Adrenal gland (tissue), 9 donors: ENCODE measurements at regions not wholly inside any gene's neighbourhood (a gene's known extent, or its start where the extent isn't known, plus 50 kb on each side); places are given as distances from the start of the nearest gene placed in this dataset.

Experiments
- DNase-seq, 7 donors: peaks; one replicate each; pipeline ENCODE4 v3.0.0-alpha.2; 2019 to 2020
- H3K27ac ChIP-seq, 5 donors: fragments of 200-600 bp; sonication (generic) in 4 of 5; 1 replicate in 3 of 5; 2 replicates in 2 of 5; pipeline versions ENCODE4 v1.5.1 to v1.8.0; 2016 to 2020; ENCODE audit warnings: mild to moderate bottlenecking in 1 of 5
- H3K27me3 ChIP-seq: fragments of 200-600 bp; 2 replicates; pipeline ENCODE4 v1.8.0; 2021
- H3K36me3 ChIP-seq, 2 donors: fragments of 200-600 bp; replicated peaks in 1 of 2; 1 replicate in 1 of 2; 2 replicates in 1 of 2; pipeline versions ENCODE4 v1.5.1 to v1.8.0; 2018 to 2022
- H3K4me1 ChIP-seq, 2 donors: fragments of 200-600 bp; replicated peaks in 1 of 2; 1 replicate in 1 of 2; 2 replicates in 1 of 2; pipeline versions ENCODE4 v1.5.1 to v1.8.0; 2018 to 2021
- H3K4me3 ChIP-seq, 4 donors: fragments of 200-600 bp; sonication (generic) in 3 of 4; one replicate each; pipeline ENCODE4 v1.5.1; 2016 to 2018
- H3K9me3 ChIP-seq, 3 donors: fragments of 200-600 bp; sonication (generic) in 1 of 3; replicated peaks in 1 of 3; 1 replicate in 2 of 3; 2 replicates in 1 of 3; pipeline versions ENCODE4 v1.5.1 to v1.8.0; 2016 to 2021
- CTCF ChIP-seq, 6 experiments: fragments of 450-650 bp in 4 of 6; fragments of 200-600 bp in 2 of 6; sonication (generic) in 1 of 6; IDR thresholded peaks; 1 replicate in 5 of 6; 2 replicates in 1 of 6; pipeline versions ENCODE4 v1.5.1 to v1.8.0; 2016 to 2021; ENCODE audit warnings: antibody characterized with exemption in 6 of 6, mild to moderate bottlenecking in 2 of 6, moderate library complexity in 1 of 6
- POLR2A ChIP-seq, 2 donors: fragments of 450-650 bp; IDR thresholded peaks; one replicate each; pipeline ENCODE4 v1.6.1; 2017; ENCODE audit warnings: antibody characterized with exemption in 2 of 2, mild to moderate bottlenecking in 2 of 2, moderate library complexity in 1 of 2
- WGBS, 4 donors: extraction: QIAGEN DNeasy Blood & Tissue Kit in 2 of 4; methylation state at CpG; one replicate each; pipeline versions ENCODE4 v1.1.5 to v1.1.7; 2013 to 2017; 5-methylcytosine and 5-hydroxymethylcytosine counted together
- intact Hi-C, 2 donors: fragments of 100-400 bp; cut with DNase I; formaldehyde crosslinking; loops; one replicate each; pipeline versions ENCODE4 v1.14.1 to v1.15.0; 2022 to 2023
- donor health status: healthy with polysubstance abuse.
- donor health status: Bipolar disorder and iron deficiency.
- donor health status: DM: yes; HTN: yes; CAD: no.
- donor health status: DM: no; HTN: no; CAD: no.
- donor health status: DM: no; HTN: no; CAD: no.

GRCh38 chr4:4602468-4602867, 60.6 kb upstream of the STX18 start:
- 84 to 91% (median 88%) methylated on average over 2 of the region's 2 CpGs for WGBS, 4 donors
- DNase-seq, result no peak
- Histone ChIP-seq H3K27me3 (no peaks in the 10 kb centered on the region), H3K36me3 (no peaks in the 10 kb centered on the region), H3K4me3 (no peak overlapping the region), H3K4me1 (no peaks in the 10 kb centered on the region), H3K27ac (no peak overlapping the region), H3K9me3 (no peaks in the 10 kb centered on the region)
- intact Hi-C loops, result no loop called here
- no peak for TF ChIP-seq POLR2A (IDR thresholded peaks at IDR 0.05)
- TF ChIP-seq CTCF (IDR thresholded peaks at IDR 0.05), result no peak

- no peak for TF ChIP-seq POLR2A (IDR thresholded peaks at IDR 0.05)
- no peak for TF ChIP-seq CTCF (IDR thresholded peaks at IDR 0.05)
- intact Hi-C loops, result no loop called here
- Histone ChIP-seq H3K4me3 (no peak overlapping the region), H3K27ac (no peak overlapping the region), H3K9me3 (no peaks in the 10 kb centered on the region), H3K27me3 (no peaks in the 10 kb centered on the region), H3K4me1 (no peaks in the 10 kb centered on the region), H3K36me3 (no peaks in the 10 kb centered on the region)
- DNase-seq, result no peak
- 87 to 90% (median 89%) methylated on average over 11 to 13 of the region's 13 CpGs for WGBS, 4 donors
Measured at GRCh38 chr4:4601803-4602369, 60.0 kb upstream of the STX18 start.

GRCh38 chr4:4599481-4600275, 57.8 kb upstream of the STX18 start:
- no peak for TF ChIP-seq CTCF (IDR thresholded peaks at IDR 0.05)
- TF ChIP-seq POLR2A (IDR thresholded peaks at IDR 0.05), result no peak
- intact Hi-C loops, result no loop called here
- H3K4me1 ChIP-seq, result no peaks in the 10 kb centered on the region
- no peaks in the 10 kb centered on the region for H3K36me3 ChIP-seq
- DNase-seq, result no peak
- H3K27ac ChIP-seq, result no peak overlapping the region
- H3K4me3 ChIP-seq, result no peak overlapping the region
- H3K27me3 ChIP-seq, result no peaks in the 10 kb centered on the region
- peaks cover 0 to 7% (median 0%) of the 10 kb centered on the region in 3 donors for H3K9me3 ChIP-seq
- WGBS, 4 donors, result 78 to 81% (median 80%) methylated on average over 8 of the region's 8 CpGs

DNA sequence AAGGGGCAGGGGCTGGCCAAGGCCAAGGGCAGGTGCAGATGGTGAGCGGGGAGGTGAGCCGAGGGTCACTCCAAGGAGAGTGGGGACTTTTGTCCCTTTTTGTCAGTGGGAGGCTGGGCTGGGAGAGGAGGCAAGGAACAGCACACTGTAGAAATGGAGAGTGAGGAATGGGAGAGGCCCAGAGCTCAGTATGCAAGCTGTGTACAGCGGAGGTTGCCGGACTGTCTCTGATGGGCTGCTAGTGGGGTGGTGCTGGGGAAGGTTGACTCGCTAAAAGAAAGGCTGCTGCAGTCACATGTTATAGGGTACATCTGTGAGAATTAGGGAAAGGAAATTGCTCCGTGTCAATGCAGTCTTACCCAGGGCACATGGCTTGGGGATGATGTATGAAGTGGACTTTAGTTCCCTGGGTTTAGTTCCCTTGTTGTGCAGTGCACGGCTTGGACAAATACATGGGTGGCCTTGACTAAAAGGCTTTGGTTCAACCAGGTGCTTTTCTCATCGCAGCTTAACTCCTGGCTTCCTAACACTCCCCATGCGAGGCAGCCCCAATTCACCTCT, 57.1 kb upstream of the STX18 start:
- no peaks in the 10 kb centered on the region for H3K36me3 ChIP-seq
- H3K4me3 ChIP-seq, result no peak overlapping the region
- peaks cover 0 to 7% (median 0%) of the 10 kb centered on the region in 3 donors for H3K9me3 ChIP-seq
- intact Hi-C loops, result no loop called here
- H3K27ac ChIP-seq, result no peak overlapping the region
- WGBS, 4 donors, result 90% methylated on average over 8 to 9 of the region's 9 CpGs
- no peak for DNase-seq
- no peak for TF ChIP-seq CTCF (IDR thresholded peaks at IDR 0.05)
- no peak for TF ChIP-seq POLR2A (IDR thresholded peaks at IDR 0.05)
- H3K4me1 ChIP-seq, result no peaks in the 10 kb centered on the region
- H3K27me3 ChIP-seq, result no peaks in the 10 kb centered on the region
